AG09319 (cell line): ENCODE measurements at regions not wholly inside any gene's neighbourhood (a gene's known extent, or its start where the extent isn't known, plus 50 kb on each side); places are given as distances from the start of the nearest gene placed in this dataset.

Source experiments
- DNase-seq: peaks from one replicate; pipeline ENCODE4 v3.0.0-alpha.2; 2010; ENCODE audit warnings: low read depth; ENCODE audit errors: extremely low read depth
- TF ChIP-seq, protein P1 (sequence below): IDR thresholded peaks from 2 replicates; pipeline ENCODE4 v1.5.1; 2011; ENCODE audit warnings: low read depth, mild to moderate bottlenecking, inconsistent platforms, low read length, moderate library complexity

DNA sequence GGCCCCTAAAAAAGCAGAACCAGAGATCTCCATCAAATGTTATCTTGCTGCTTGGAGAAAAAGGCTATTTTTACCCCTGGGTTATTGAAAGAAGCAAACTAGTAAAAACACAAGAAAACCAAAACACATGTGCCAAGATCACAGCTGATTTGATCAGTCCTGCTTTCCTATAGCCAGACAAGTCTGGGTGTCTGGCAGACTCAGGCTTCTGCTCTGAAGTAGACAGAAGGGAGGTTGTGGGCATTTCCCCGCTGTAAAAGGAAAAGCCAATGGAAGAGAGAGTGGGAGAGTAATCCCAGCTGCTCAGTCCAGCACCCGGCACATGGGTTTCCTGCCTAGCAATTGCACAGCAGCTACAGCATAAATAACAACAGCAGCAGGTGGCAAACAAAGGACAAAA, 177.9 kb downstream of the PHLDA1 start:
- TF ChIP-seq, protein P1, sequence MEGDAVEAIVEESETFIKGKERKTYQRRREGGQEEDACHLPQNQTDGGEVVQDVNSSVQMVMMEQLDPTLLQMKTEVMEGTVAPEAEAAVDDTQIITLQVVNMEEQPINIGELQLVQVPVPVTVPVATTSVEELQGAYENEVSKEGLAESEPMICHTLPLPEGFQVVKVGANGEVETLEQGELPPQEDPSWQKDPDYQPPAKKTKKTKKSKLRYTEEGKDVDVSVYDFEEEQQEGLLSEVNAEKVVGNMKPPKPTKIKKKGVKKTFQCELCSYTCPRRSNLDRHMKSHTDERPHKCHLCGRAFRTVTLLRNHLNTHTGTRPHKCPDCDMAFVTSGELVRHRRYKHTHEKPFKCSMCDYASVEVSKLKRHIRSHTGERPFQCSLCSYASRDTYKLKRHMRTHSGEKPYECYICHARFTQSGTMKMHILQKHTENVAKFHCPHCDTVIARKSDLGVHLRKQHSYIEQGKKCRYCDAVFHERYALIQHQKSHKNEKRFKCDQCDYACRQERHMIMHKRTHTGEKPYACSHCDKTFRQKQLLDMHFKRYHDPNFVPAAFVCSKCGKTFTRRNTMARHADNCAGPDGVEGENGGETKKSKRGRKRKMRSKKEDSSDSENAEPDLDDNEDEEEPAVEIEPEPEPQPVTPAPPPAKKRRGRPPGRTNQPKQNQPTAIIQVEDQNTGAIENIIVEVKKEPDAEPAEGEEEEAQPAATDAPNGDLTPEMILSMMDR, result no peak
- DNase-seq, result no peak

DNA sequence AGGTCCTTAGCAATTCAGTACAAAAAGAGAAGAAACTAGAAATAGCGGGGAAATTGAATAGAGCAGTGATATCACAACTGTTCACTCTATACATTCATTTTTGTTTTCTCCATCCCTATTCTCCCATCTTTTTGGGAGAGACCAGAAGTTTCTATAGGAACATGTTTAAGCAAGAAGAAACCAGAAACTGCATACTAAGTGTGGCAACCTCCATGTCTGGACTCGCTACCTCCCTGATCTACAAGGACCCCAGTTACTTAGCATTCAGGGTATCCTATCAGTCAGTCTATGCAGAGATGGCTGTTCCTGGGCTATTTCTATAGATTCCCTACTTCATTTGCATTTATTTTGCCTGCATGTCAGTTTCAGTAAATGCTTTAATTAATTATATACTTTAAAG, 178.6 kb downstream of the PHLDA1 start:
- TF ChIP-seq, protein P1, result no peak
- DNase-seq, result no peak

DNA sequence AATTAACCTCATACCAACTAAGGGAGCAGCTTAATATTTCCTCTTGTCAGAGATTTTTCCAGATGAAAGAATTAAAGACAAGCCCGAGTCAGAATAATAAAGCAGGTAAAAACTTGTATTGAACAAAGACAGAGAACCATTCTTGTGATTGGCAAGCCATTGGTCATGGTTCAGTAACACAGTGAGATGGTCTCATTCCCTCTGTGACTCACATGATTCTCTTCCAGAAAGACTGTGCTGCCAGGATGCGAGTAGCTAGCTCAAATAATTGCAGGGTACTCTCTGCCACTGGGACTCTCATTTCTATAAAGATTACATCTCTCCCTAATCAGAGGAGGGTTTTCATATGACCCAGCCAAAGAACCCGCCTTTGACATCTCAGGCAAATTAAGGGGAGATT, 179.4 kb downstream of the PHLDA1 start:
- DNase-seq, result no peak
- TF ChIP-seq, protein P1, result no peak

DNA sequence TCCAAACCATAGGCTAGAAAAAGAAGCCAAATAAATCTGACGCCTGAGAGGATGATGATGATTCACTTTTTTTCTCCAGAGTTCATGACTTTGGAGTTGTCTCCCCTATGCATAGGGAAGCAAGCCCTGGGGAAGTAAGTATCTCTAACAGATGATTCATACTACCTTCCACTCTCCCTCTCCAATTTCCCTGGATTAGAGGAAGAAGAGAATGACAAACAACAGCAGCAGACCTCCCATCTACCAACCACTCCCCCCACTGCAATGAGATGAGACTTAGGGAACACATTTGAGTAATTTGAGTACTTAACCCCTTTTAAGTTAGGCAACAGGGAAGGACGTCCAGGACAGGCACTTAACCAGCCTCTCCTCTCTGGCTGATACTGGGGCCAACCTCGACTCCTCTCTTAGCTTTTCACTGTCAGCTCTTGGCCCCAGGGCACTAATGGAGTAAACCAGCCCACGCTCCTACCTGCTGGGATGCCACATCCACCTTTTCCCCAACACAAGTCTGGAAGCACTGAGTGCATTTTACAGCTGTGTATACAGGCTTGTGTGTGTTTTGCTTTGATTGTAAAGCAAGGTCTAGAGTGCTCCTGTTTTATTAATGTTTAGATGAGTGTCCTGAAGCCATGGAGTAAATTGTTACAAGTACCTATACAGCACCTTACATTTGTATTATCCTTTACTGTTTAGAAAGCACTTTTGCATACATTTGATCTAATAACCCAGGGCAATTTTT, 180.7 kb downstream of the PHLDA1 start:
- TF ChIP-seq, protein P1, result no peak
- DNase-seq, result no peak

DNA sequence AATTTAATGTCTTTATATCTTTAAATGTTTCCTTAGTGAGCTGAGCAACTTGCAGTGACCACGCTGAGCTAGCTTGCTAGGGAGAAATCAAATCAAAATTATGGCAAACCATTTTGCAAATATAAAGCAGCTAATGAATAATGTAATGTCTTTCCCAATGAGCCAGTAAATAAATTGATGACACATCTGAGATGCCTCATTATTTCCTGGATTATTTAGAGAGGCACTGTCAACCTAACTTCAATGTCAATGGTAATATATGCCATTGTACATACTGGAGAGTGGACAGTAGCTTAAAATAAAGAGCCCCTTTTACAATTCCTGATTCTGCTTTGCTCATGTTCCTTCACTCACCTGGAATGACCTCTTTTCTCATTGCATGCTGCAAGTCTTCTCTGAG, 182.6 kb downstream of the PHLDA1 start:
- TF ChIP-seq, protein P1, result no peak
- DNase-seq, result no peak

DNA sequence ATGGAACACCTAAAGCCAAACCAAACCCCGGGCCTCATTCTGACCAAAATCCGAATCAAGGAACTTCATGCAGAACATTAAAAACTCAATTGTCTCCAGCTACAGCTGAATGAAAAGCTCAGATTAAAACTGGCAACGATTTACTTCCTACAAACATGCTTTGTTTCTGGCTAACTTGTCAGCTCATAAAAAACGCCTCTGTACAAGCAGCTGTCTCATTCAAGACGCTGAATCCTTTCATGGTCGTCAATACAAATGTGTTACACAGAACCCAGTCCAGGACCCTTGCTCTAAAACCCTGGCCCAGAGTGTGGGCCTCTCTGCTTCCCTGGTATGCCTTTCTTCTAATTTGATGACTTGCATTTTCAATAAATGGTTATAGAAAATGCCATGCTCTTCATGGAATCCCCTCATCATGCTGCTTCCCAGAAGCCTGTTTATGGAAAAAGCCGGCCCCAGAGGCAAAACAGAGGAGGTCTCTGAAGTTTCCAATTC, 183.1 kb downstream of the PHLDA1 start:
- DNase-seq, result no peak
- TF ChIP-seq, protein P1, result no peak

DNA sequence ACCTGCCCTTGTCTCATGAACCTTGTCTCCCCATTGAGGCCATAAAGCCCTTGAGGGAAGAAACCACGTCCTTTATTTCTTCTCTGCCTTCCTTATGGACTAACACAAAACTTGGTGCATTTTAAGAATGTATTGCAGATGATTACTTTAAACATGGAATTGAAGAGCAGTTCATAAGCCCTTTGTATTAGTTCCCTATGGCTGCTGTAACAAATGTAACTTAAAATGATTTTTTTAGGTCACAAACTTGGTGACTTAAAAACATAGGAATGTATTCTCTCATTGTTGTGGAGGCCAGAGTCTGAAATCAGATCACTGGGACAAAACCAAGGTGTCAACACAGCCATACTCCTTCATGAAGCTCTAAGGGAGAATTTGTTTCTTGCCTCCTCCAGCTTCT, 185.5 kb downstream of the PHLDA1 start:
- TF ChIP-seq, protein P1, result no peak
- DNase-seq, result no peak
